ENCODE measurements at regions not wholly inside any gene's neighbourhood (a gene's known extent, or its start where the extent isn't known, plus 50 kb on each side); places are given as distances from the start of the nearest gene placed in this dataset.

- POLR2A ChIA-PET: no interaction called here
- Mint-ChIP-seq H3K9me3 (no peaks in the 10 kb centered on the region), H3K27ac (no peak overlapping the region), H3K36me3 (no peaks in the 10 kb centered on the region), H3K27me3 (peaks cover 5 to 10% of the 10 kb centered on the region in 2 donors), H3K4me3 (no peak overlapping the region), H3K4me1 (no peaks in the 10 kb centered on the region)
- H3K36me3 ChIP-seq (ENCODE audit: insufficient read depth, low read length): no peaks in the 10 kb centered on the region
- CTCF ChIA-PET: no interaction called here
- H3K9me3 ChIP-seq (ENCODE audit: low read length): no peaks in the 10 kb centered on the region
- H3K4me1 ChIP-seq (ENCODE audit: insufficient read depth, low read length): no peaks in the 10 kb centered on the region
- DNase-seq: no peak
- H3K27ac ChIP-seq (ENCODE audit: low read depth, low read length): no peak overlapping the region
- no peaks in the 10 kb centered on the region for H3K27me3 ChIP-seq (ENCODE audit: insufficient read depth, low read length, poor library complexity, severe bottlenecking)
- no peak overlapping the region for H3K4me3 ChIP-seq (ENCODE audit: low read length)
Measured at GRCh38 chr17:13421581-13422130, 180.1 kb downstream of the HS3ST3A1 start.

GRCh38 chr17:13420878-13421277, 180.9 kb downstream of the HS3ST3A1 start:
- H3K4me3 ChIP-seq (ENCODE audit: low read length): no peak overlapping the region
- no peak for DNase-seq
- ChIA-PET CTCF (no interaction called here), POLR2A (no interaction called here)
- no peaks in the 10 kb centered on the region for H3K9me3 ChIP-seq (ENCODE audit: low read length)
- Mint-ChIP-seq H3K27ac (no peak overlapping the region), H3K27me3 (peaks cover 5 to 10% of the 10 kb centered on the region in 2 donors), H3K36me3 (no peaks in the 10 kb centered on the region), H3K9me3 (no peaks in the 10 kb centered on the region), H3K4me1 (no peaks in the 10 kb centered on the region), H3K4me3 (no peak overlapping the region)
- no peaks in the 10 kb centered on the region for H3K4me1 ChIP-seq (ENCODE audit: insufficient read depth, low read length)
- no peaks in the 10 kb centered on the region for H3K36me3 ChIP-seq (ENCODE audit: insufficient read depth, low read length)
- no peak overlapping the region for H3K27ac ChIP-seq (ENCODE audit: low read depth, low read length)
- H3K27me3 ChIP-seq (ENCODE audit: insufficient read depth, low read length, poor library complexity, severe bottlenecking): no peaks in the 10 kb centered on the region

DNA sequence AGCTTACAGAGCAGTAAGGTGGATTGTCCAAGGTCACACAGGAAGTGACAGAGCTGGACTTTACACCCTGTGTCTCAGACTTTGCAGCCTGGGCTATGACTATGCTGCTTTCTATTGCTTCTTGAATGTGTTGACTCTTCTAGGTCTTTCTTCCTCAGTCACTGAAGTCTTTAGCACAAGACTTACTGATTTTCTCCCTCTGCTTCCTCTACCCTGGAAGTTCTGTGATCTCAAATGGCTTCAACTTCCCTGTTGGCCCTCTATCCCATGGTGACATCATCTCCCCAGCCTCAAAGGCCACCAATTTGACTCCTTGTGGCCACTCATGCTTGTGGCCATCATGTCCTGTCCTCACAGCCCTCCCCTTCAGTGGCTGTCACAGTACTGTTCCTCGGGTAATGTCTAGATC, 181.3 kb downstream of the HS3ST3A1 start:
- CTCF ChIA-PET: no interaction called here
- no peaks in the 10 kb centered on the region for H3K27me3 ChIP-seq (ENCODE audit: insufficient read depth, low read length, poor library complexity, severe bottlenecking)
- no peaks in the 10 kb centered on the region for H3K36me3 ChIP-seq (ENCODE audit: insufficient read depth, low read length)
- no peak for DNase-seq
- no peak overlapping the region for H3K27ac ChIP-seq (ENCODE audit: low read depth, low read length)
- no peak overlapping the region for H3K4me3 Mint-ChIP-seq
- no peaks in the 10 kb centered on the region for H3K36me3 Mint-ChIP-seq
- peaks cover 0 to 2% (median 0%) of the 10 kb centered on the region in 5 donors for H3K9me3 Mint-ChIP-seq
- no peak overlapping the region for H3K27ac Mint-ChIP-seq
- H3K27me3 Mint-ChIP-seq: peaks cover 5 to 10% of the 10 kb centered on the region in 2 donors
- H3K9me3 ChIP-seq (ENCODE audit: low read length): no peaks in the 10 kb centered on the region
- H3K4me3 ChIP-seq (ENCODE audit: low read length): no peak overlapping the region
- H3K4me1 ChIP-seq (ENCODE audit: insufficient read depth, low read length): no peaks in the 10 kb centered on the region
- POLR2A ChIA-PET: no interaction called here
- H3K4me1 Mint-ChIP-seq: no peaks in the 10 kb centered on the region

GRCh38 chr17:13419676-13420075, 182.1 kb downstream of the HS3ST3A1 start:
- POLR2A ChIA-PET: no interaction called here
- CTCF ChIA-PET: no interaction called here
- H3K27ac Mint-ChIP-seq: no peak overlapping the region
- no peaks in the 10 kb centered on the region for H3K27me3 ChIP-seq (ENCODE audit: insufficient read depth, low read length, poor library complexity, severe bottlenecking)
- H3K4me3 ChIP-seq (ENCODE audit: low read length): no peak overlapping the region
- no peaks in the 10 kb centered on the region for H3K4me1 Mint-ChIP-seq
- H3K27ac ChIP-seq (ENCODE audit: low read depth, low read length): no peak overlapping the region
- H3K36me3 Mint-ChIP-seq: no peaks in the 10 kb centered on the region
- no peaks in the 10 kb centered on the region for H3K4me1 ChIP-seq (ENCODE audit: insufficient read depth, low read length)
- H3K9me3 ChIP-seq (ENCODE audit: low read length): no peaks in the 10 kb centered on the region
- peaks cover 0 to 2% (median 0%) of the 10 kb centered on the region in 5 donors for H3K9me3 Mint-ChIP-seq
- peaks cover 5 to 11% of the 10 kb centered on the region in 2 donors for H3K27me3 Mint-ChIP-seq
- no peak for DNase-seq
- H3K4me3 Mint-ChIP-seq: no peak overlapping the region
- no peaks in the 10 kb centered on the region for H3K36me3 ChIP-seq (ENCODE audit: insufficient read depth, low read length)

GRCh38 chr17:13418891-13419290, 182.8 kb downstream of the HS3ST3A1 start:
- Mint-ChIP-seq H3K9me3 (peaks cover 0 to 4% (median 0%) of the 10 kb centered on the region in 5 donors), H3K36me3 (no peaks in the 10 kb centered on the region), H3K4me1 (no peaks in the 10 kb centered on the region), H3K4me3 (no peak overlapping the region), H3K27me3 (peaks cover 5 to 13% of the 10 kb centered on the region in 2 donors), H3K27ac (no peak overlapping the region)
- no peak overlapping the region for H3K27ac ChIP-seq (ENCODE audit: low read depth, low read length)
- no peaks in the 10 kb centered on the region for H3K9me3 ChIP-seq (ENCODE audit: low read length)
- ChIA-PET CTCF (interaction anchor here (0.9 kb wide), 1 partner anchor 10 kb away, joined by 4 read pairs; no protein-coding TSS in a partner anchor), POLR2A (no interaction called here)
- no peaks in the 10 kb centered on the region for H3K4me1 ChIP-seq (ENCODE audit: insufficient read depth, low read length)
- no peak overlapping the region for H3K4me3 ChIP-seq (ENCODE audit: low read length)
- no peak for DNase-seq
- H3K27me3 ChIP-seq (ENCODE audit: insufficient read depth, low read length, poor library complexity, severe bottlenecking): no peaks in the 10 kb centered on the region
- no peaks in the 10 kb centered on the region for H3K36me3 ChIP-seq (ENCODE audit: insufficient read depth, low read length)

GRCh38 chr17:13417381-13417950, 184.3 kb downstream of the HS3ST3A1 start:
- no peaks in the 10 kb centered on the region for H3K4me1 ChIP-seq (ENCODE audit: insufficient read depth, low read length)
- CTCF ChIA-PET: no interaction called here
- Mint-ChIP-seq H3K4me3 (no peak overlapping the region), H3K36me3 (no peaks in the 10 kb centered on the region), H3K9me3 (peaks cover 0 to 6% (median 0%) of the 10 kb centered on the region in 5 donors), H3K4me1 (no peaks in the 10 kb centered on the region), H3K27ac (no peak overlapping the region), H3K27me3 (peaks cover 11 to 14% of the 10 kb centered on the region in 2 donors)
- H3K36me3 ChIP-seq (ENCODE audit: insufficient read depth, low read length): no peaks in the 10 kb centered on the region
- no peaks in the 10 kb centered on the region for H3K9me3 ChIP-seq (ENCODE audit: low read length)
- no peak overlapping the region for H3K4me3 ChIP-seq (ENCODE audit: low read length)
- no peak for DNase-seq
- H3K27me3 ChIP-seq (ENCODE audit: insufficient read depth, low read length, poor library complexity, severe bottlenecking): no peaks in the 10 kb centered on the region
- POLR2A ChIA-PET: no interaction called here
- no peak overlapping the region for H3K27ac ChIP-seq (ENCODE audit: low read depth, low read length)

GRCh38 chr17:13416748-13417363, 184.9 kb downstream of the HS3ST3A1 start:
- H3K4me3 Mint-ChIP-seq: no peak overlapping the region
- H3K27me3 ChIP-seq (ENCODE audit: insufficient read depth, low read length, poor library complexity, severe bottlenecking): no peaks in the 10 kb centered on the region
- H3K27ac ChIP-seq (ENCODE audit: low read depth, low read length): no peak overlapping the region
- peaks cover 11 to 14% of the 10 kb centered on the region in 2 donors for H3K27me3 Mint-ChIP-seq
- DNase-seq: no peak
- H3K27ac Mint-ChIP-seq: no peak overlapping the region
- no peaks in the 10 kb centered on the region for H3K36me3 Mint-ChIP-seq
- ChIA-PET CTCF (no interaction called here), POLR2A (no interaction called here)
- no peaks in the 10 kb centered on the region for H3K4me1 Mint-ChIP-seq
- no peaks in the 10 kb centered on the region for H3K4me1 ChIP-seq (ENCODE audit: insufficient read depth, low read length)
- no peaks in the 10 kb centered on the region for H3K9me3 ChIP-seq (ENCODE audit: low read length)
- H3K36me3 ChIP-seq (ENCODE audit: insufficient read depth, low read length): no peaks in the 10 kb centered on the region
- peaks cover 0 to 6% (median 0%) of the 10 kb centered on the region in 5 donors for H3K9me3 Mint-ChIP-seq
- no peak overlapping the region for H3K4me3 ChIP-seq (ENCODE audit: low read length)

- Mint-ChIP-seq H3K4me1 (no peaks in the 10 kb centered on the region), H3K27ac (no peak overlapping the region), H3K9me3 (peaks cover 0 to 6% (median 0%) of the 10 kb centered on the region in 5 donors), H3K36me3 (no peaks in the 10 kb centered on the region), H3K4me3 (no peak overlapping the region), H3K27me3 (peaks cover 11 to 13% of the 10 kb centered on the region in 2 donors)
- Histone ChIP-seq H3K27ac (ENCODE audit: low read depth, low read length) (no peak overlapping the region), H3K4me3 (ENCODE audit: low read length) (no peak overlapping the region), H3K9me3 (ENCODE audit: low read length) (no peaks in the 10 kb centered on the region), H3K27me3 (ENCODE audit: insufficient read depth, low read length, poor library complexity, severe bottlenecking) (no peaks in the 10 kb centered on the region), H3K4me1 (ENCODE audit: insufficient read depth, low read length) (no peaks in the 10 kb centered on the region), H3K36me3 (ENCODE audit: insufficient read depth, low read length) (no peaks in the 10 kb centered on the region)
- CTCF ChIA-PET: no interaction called here
- POLR2A ChIA-PET: no interaction called here
- no peak for DNase-seq
Measured at GRCh38 chr17:13415871-13416416, 185.8 kb downstream of the HS3ST3A1 start.

All from CD8-positive, alpha-beta memory T cell (primary cell).